Endothelial cell (in vitro differentiated cells): ENCODE measurements at regions not wholly inside any gene's neighbourhood (a gene's known extent, or its start where the extent isn't known, plus 50 kb on each side); places are given as distances from the start of the nearest gene placed in this dataset.

Experiments used
- DNase-seq: peaks from one replicate; pipeline ENCODE4 v3.0.0; 2021; ENCODE audit warnings: low spot score
- H3K27ac Mint-ChIP-seq: one replicate; pipeline ENCODE4 v1.8.0; 2021; ENCODE audit warnings: mixed read lengths, inconsistent platforms; ENCODE audit not compliant: unreplicated experiment
- H3K27me3 Mint-ChIP-seq: one replicate; pipeline ENCODE4 v1.8.0; 2021; ENCODE audit warnings: mild to moderate bottlenecking, moderate library complexity, mixed read lengths, inconsistent platforms; ENCODE audit not compliant: unreplicated experiment
- H3K36me3 Mint-ChIP-seq: one replicate; pipeline ENCODE4 v1.8.0; 2021; ENCODE audit warnings: mild to moderate bottlenecking, low read depth, mixed read lengths, inconsistent platforms; ENCODE audit not compliant: unreplicated experiment
- H3K4me1 Mint-ChIP-seq: one replicate; pipeline ENCODE4 v1.8.0; 2021; ENCODE audit warnings: mild to moderate bottlenecking, mixed read lengths, inconsistent platforms; ENCODE audit not compliant: unreplicated experiment
- H3K4me3 Mint-ChIP-seq: one replicate; pipeline ENCODE4 v1.8.0; 2021; ENCODE audit warnings: mild to moderate bottlenecking, mixed read lengths, inconsistent platforms; ENCODE audit not compliant: unreplicated experiment
- H3K9me3 Mint-ChIP-seq: one replicate; pipeline ENCODE4 v1.8.0; 2021; ENCODE audit warnings: mixed read lengths, inconsistent platforms; ENCODE audit not compliant: unreplicated experiment
- TF ChIP-seq, protein P1 (sequence below): fragments of 200-600 bp; sonication (generic); IDR thresholded peaks from one replicate; pipeline ENCODE4 v1.5.0; 2021; ENCODE audit warnings: antibody characterized with exemption; ENCODE audit not compliant: unreplicated experiment

DNA sequence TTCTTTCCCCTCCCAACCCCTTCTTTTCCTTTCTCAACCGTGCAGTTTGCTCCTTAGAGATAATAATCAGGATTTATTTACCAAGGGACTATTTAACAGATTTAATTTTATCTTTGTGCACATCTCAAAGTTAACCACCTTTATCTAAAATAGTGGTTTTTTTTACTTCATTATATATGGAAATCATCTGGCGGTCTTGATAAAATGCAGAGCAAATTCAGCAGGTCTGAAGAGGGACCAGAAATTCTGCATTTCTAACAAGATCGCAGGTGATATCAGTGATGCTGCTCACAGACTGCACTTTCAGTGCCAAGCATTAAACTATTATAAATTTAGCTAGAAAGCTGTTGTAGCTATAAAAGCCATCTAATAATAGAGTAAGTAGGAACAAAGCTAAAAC lies 83.4 kb upstream of the NEGR1 start:
- no peaks in the 10 kb centered on the region for H3K9me3 Mint-ChIP-seq
- TF ChIP-seq, protein P1, sequence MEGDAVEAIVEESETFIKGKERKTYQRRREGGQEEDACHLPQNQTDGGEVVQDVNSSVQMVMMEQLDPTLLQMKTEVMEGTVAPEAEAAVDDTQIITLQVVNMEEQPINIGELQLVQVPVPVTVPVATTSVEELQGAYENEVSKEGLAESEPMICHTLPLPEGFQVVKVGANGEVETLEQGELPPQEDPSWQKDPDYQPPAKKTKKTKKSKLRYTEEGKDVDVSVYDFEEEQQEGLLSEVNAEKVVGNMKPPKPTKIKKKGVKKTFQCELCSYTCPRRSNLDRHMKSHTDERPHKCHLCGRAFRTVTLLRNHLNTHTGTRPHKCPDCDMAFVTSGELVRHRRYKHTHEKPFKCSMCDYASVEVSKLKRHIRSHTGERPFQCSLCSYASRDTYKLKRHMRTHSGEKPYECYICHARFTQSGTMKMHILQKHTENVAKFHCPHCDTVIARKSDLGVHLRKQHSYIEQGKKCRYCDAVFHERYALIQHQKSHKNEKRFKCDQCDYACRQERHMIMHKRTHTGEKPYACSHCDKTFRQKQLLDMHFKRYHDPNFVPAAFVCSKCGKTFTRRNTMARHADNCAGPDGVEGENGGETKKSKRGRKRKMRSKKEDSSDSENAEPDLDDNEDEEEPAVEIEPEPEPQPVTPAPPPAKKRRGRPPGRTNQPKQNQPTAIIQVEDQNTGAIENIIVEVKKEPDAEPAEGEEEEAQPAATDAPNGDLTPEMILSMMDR, result no peak
- no peak for DNase-seq
- H3K36me3 Mint-ChIP-seq, result peaks cover 6% of the 10 kb centered on the region
- H3K27ac Mint-ChIP-seq, result no peak overlapping the region
- H3K27me3 Mint-ChIP-seq, result no peaks in the 10 kb centered on the region
- peaks cover 3% of the 10 kb centered on the region for H3K4me1 Mint-ChIP-seq
- H3K4me3 Mint-ChIP-seq, result no peak overlapping the region

DNA sequence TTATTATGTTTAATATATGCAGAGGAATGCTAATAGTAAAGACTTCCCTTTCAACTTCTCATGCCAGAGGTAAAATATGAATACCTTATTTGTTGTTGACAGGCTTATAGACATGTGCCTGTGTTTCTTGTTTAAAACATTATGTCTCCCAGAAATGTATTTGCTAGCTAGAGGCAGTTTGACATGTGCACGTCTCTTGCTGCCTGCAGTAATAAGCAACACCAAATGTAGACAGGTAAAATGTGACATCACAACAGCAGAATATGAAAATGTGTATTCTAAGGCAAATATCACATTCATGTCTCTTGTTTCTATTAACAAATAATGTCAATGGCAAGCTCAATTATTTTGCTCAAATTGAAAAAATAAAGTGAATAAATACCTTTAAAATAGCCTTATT lies 80.2 kb upstream of the NEGR1 start:
- Mint-ChIP-seq H3K9me3 (no peaks in the 10 kb centered on the region), H3K4me1 (peaks cover 3% of the 10 kb centered on the region), H3K4me3 (no peak overlapping the region), H3K27me3 (no peaks in the 10 kb centered on the region), H3K36me3 (no peaks in the 10 kb centered on the region), H3K27ac (no peak overlapping the region)
- no peak for DNase-seq
- TF ChIP-seq, protein P1, result no peak

DNA sequence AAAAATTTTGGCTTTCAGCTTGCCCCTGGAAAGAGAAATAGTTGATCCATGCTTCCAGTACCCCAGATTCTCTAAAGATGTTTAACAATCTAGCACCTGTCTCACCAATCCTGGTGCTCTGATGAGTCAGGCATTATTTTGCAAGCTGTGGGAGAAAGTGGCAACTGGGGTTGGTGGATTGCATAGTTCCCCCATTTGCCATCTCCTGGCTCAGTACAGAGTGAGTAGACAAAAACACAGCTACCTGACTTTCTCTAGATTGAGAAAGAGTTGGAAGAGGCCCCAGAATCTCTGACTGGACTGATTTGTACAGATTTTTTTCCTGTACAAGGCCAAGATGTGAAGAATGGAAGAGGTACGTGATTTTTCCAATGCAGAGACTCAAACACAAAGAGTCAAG lies 75.1 kb upstream of the NEGR1 start:
- H3K4me1 Mint-ChIP-seq, result no peaks in the 10 kb centered on the region
- no peaks in the 10 kb centered on the region for H3K9me3 Mint-ChIP-seq
- TF ChIP-seq, protein P1, result no peak
- no peak overlapping the region for H3K27ac Mint-ChIP-seq
- H3K27me3 Mint-ChIP-seq, result no peaks in the 10 kb centered on the region
- no peak overlapping the region for H3K4me3 Mint-ChIP-seq
- DNase-seq, result no peak
- no peaks in the 10 kb centered on the region for H3K36me3 Mint-ChIP-seq

DNA sequence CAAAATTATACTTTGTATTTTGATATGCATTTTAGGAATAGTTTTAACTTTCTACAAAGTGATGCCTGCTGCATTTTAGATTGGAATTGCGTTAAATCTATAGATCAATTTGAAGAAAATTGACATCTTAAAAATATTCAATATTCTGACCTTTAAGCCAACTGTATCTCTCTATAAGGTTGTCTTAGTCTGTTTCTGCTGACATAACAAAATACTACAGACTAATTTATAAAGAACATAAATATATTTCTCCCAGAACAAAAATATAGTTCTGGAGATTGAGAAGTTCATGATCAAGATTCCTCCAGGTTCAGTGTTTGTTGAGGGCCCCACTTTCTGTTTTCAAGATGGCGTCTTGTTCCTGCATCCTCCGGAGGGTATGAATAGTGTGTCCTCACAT lies 73.6 kb upstream of the NEGR1 start:
- DNase-seq, result no peak
- TF ChIP-seq, protein P1, result no peak
- no peak overlapping the region for H3K4me3 Mint-ChIP-seq
- no peaks in the 10 kb centered on the region for H3K4me1 Mint-ChIP-seq
- no peak overlapping the region for H3K27ac Mint-ChIP-seq
- no peaks in the 10 kb centered on the region for H3K27me3 Mint-ChIP-seq
- H3K9me3 Mint-ChIP-seq, result no peaks in the 10 kb centered on the region
- H3K36me3 Mint-ChIP-seq, result no peaks in the 10 kb centered on the region

DNA sequence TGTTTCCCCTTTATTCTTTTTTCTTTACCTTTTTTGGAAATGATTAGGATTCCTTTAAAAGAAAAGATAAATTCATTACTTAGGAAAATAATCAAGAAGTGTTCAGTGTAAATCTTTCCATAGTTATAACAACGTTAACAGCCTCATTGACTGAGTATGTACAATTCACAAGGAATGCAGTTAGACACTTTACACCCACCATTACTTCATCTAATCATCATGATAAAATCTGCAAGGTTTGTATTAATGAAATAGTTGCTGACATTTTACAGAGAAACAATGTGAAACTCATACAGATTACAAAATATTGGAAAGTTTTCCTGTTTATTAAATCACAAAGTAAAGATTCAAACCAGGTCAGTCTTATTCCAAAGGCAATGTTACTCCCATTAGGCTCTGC lies 59.3 kb upstream of the NEGR1 start:
- Mint-ChIP-seq H3K9me3 (no peaks in the 10 kb centered on the region), H3K4me3 (no peak overlapping the region), H3K4me1 (no peaks in the 10 kb centered on the region)

More for the DNA sequence above, 59.3 kb upstream of the NEGR1 start:
- no peak for DNase-seq
- TF ChIP-seq, protein P1, result no peak
- Mint-ChIP-seq H3K36me3 (no peaks in the 10 kb centered on the region), H3K27me3 (no peaks in the 10 kb centered on the region), H3K27ac (no peak overlapping the region)
